NCI-H2029 treated with DMSO at 0.1 percent for 48 hours (cell line): ENCODE measurements at regions not wholly inside any gene's neighbourhood (a gene's known extent, or its start where the extent isn't known, plus 50 kb on each side); places are given as distances from the start of the nearest gene placed in this dataset.
"Not testable (repeated sequence)": the region's sequence is repeated elsewhere in the genome, so short reads cannot be mapped to it uniquely, and the experiment has no call there.

ENCODE experiments used
- DNase-seq: peaks from one replicate; lab custom pipeline; 2025; lab: John Stamatoyannopoulos, UW

- DNase-seq = no peak
Observed at GRCh38 chr6:105537981-105538578, 135.2 kb upstream of the PREP start.

GRCh38 chr6:105536961-105537360 is 134.1 kb upstream of the PREP start:
- DNase-seq = no peak

- DNase-seq = no peak
Observed at GRCh38 chr6:105533301-105533700, 130.4 kb upstream of the PREP start.

DNA sequence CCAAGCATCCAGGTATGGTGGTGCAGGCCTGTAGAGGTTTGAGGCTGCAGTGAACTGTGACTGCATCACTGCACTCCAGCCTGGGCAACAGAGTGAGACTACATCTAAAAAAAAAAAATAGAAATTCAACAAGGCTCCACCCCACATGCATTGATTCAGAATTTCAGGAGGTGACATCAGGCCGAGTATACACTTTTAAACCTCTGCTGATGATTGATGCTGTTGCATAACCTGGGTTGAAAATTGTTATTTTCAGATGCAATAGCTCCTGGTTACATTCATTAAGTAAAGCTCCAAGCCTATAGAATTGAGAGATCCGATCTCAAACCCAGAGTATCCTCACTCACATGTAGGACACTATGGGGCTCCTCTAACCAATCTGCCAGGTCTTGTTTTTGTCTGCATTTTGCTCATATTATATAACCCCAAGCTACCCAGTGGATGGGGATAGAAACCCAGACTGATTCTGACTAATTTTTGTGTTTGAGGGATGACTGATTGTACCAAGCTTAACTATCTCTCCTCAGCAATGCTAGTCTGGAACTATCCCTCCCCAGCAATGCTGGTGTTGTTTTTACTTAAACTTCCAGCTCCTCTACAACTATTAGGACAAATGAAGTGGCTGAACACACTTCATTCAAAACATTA is 123.5 kb upstream of the PREP start:
- no peak for DNase-seq

- DNase-seq = no peak
Observed at GRCh38 chr6:105522626-105523322, 119.9 kb upstream of the PREP start.

DNA sequence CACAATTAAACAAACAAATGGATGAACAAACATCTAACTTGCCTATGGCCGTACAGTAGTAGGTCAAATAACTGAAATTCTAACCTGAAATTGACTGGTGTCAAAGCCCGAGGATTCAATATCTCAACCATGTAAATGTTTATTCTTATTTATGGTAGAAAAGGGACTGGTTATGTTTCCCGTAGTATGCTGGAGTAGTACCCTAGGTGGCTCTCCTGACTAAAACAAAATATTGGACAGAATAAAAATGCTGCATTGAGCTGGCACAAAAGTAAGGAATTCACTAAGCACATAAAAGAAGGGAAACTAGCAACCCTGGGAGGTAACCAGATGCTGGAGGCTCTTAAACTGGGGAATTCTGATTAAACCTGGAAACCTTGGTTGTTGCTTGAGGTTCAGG is 117.1 kb upstream of the PREP start:
- no peak for DNase-seq

GRCh38 chr6:105518993-105519392 is 116.1 kb upstream of the PREP start:
- not testable (repeated sequence) for DNase-seq

- peak; percentile 20 for DNase-seq
Observed at GRCh38 chr6:105515054-105515453, 112.2 kb upstream of the PREP start.

- DNase-seq = no peak
Observed at GRCh38 chr6:105514306-105514705, 111.4 kb upstream of the PREP start.

DNA sequence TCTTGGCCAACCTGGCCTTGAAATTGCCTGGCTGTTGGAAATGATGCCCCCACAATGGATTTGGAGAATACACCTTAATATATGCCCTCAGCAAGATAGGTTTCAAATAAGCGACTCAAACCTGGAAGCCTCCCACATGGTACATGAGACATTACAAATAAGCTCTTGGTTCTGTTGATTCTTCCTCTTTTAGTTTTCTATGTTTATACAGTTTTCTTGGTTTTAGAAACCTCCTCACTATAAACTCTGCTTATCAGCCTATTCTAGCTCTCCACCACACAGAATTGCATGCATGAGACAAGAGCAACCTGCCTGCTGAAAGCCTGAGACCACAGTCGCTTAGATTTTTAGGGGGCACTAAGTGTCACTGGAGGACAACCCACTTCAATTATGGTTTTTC is 108.8 kb upstream of the PREP start:
- DNase-seq = no peak

DNA sequence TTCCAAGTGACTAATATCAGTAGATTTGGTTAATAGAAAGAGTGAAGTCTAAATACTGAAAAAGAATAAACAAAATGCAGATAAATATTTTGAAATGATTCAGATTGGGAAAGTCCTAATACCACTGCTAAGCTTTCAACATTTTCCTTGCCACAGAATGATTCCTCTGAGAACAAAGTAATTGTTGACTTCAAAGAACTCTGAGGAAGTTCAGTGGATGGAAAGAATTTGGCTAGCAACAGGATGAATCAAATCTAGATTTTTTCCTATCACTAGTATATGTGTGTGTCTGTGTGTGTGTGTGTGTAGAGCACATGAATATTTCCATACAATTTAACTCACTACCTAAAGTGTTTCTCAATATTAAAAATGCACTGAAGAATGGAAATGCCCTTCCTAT is 107.9 kb upstream of the PREP start:
- no peak for DNase-seq

DNA sequence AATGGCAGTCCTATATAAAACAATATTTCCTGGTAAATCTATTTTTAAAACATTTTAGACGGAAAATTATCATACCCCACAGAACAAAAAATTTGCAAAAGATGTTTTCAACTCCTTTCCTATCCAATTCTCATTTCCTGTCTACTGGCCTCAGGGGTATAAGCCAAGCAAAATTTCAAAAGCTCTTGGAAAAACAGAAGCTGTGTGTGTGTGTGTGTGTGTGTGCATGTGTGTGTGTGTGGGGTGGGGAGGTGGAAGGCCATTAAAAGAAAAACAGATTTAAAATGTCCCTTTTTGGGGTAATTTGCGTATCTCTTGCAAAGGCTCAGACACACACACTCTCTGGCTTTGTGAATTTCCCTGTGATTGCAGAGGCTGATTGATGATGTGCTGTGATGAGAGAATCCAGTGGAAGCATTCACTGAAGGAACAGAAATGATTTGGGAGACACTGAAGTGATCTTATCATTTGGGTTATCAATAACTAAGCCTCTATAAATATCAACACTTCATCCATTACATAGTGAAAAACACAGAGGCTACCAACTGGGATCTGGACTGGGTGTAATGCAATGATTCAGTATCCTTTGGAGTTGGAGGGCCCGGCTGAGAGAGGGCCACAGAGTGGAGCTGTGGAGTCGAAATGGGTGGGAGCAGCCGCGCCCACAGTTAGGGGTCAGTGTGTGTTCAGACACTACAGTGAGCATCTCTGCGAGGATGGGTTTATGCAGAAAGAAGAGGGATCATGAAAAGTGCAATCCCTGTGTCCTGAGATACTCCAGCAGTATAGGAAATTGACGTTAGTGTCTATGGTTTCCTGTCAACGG is 106.8 kb upstream of the PREP start:
- no peak for DNase-seq

DNA sequence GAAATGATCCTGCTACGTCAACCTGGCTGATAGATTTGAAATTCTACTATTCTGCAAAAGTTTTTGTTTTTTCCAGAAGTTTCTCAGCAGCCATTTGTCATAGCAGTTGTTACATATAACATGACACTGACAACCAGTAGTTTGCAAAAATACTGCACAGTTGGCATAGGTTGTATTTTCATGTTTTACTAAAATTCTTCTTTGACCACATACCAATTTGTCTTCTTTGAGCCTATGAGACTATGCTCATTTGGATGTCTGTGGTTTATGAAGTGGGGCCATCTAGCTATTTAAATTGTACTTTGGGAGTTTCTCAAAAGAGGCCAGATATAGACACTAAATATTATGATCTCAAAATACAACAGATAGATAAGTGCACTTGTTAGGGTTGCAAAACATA is 104.9 kb upstream of the PREP start:
- no peak for DNase-seq

- DNase-seq = no peak
Observed at GRCh38 chr6:105504706-105505105, 101.8 kb upstream of the PREP start.

GRCh38 chr6:105503641-105504040 is 100.8 kb upstream of the PREP start:
- DNase-seq = no peak

GRCh38 chr6:105501826-105502344 is 99.0 kb upstream of the PREP start:
- DNase-seq = no peak

GRCh38 chr6:105501246-105501645 is 98.4 kb upstream of the PREP start:
- DNase-seq = no peak

DNA sequence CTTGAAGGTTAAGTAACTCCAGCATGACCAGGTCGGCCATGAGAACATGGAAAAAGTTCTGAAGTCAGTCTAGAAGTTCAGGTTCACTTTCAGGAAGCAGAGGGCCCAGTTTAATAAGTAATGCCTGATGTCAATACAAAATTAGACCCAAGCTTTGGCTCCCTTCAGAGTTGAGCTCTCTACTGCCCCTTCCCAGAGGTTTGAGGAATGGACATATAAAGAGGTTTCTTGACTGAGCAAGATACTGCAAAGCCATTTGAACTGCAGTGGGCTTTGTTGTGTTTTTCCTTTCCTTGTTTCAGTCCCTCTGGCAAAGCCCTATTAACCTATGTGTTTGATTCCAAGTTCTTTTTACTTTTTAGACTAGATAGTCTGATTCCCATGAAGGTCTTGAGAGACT is 97.8 kb upstream of the PREP start:
- no peak for DNase-seq

DNA sequence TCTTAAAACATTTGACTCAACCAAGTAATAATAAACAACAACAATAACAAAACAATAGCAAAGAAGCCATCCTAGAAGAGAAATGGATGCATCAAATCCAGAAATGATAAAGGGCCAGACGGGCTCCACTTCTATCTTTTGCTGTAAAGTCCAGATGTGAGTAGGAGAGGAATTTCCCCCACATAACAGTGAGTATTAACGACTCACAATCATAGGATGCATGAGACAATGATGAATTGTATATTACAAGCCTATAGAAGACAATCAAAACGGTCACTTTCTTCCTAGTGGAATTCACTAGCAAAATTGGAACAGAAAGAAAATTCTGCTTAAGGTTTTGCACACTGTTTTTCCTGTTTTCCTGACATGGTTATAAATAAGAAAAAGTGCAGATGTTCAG is 97.0 kb upstream of the PREP start:
- no peak for DNase-seq

- DNase-seq = no peak
Observed at GRCh38 chr6:105499136-105499870, 96.4 kb upstream of the PREP start.

GRCh38 chr6:105497549-105497948 is 94.7 kb upstream of the PREP start:
- DNase-seq = no peak

DNA sequence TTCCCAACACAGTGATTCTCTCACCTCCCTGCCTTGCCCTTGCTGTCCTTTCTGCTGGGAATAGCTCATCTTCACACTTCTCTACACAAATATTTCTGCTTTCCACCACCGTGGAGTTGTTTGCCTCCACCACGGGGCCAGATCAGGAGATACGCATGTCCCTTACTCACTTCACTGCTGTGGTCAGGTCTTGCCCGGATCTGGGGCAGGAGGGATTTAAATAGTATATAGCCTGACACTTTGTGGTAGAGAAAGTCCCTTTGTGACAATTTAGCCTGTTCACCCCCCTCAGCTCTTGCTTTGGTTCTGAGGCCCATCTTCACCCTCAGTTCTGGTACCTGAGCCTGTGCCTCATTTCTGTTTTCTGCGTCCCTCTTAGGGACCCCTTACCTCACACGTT is 92.6 kb upstream of the PREP start:
- no peak for DNase-seq
